ENCODE measurements at regions not wholly inside any gene's neighbourhood (a gene's known extent, or its start where the extent isn't known, plus 50 kb on each side); places are given as distances from the start of the nearest gene placed in this dataset.
A peak's percentile ranks its signal among the peaks of the same experiment; 100 is the strongest.

DNA sequence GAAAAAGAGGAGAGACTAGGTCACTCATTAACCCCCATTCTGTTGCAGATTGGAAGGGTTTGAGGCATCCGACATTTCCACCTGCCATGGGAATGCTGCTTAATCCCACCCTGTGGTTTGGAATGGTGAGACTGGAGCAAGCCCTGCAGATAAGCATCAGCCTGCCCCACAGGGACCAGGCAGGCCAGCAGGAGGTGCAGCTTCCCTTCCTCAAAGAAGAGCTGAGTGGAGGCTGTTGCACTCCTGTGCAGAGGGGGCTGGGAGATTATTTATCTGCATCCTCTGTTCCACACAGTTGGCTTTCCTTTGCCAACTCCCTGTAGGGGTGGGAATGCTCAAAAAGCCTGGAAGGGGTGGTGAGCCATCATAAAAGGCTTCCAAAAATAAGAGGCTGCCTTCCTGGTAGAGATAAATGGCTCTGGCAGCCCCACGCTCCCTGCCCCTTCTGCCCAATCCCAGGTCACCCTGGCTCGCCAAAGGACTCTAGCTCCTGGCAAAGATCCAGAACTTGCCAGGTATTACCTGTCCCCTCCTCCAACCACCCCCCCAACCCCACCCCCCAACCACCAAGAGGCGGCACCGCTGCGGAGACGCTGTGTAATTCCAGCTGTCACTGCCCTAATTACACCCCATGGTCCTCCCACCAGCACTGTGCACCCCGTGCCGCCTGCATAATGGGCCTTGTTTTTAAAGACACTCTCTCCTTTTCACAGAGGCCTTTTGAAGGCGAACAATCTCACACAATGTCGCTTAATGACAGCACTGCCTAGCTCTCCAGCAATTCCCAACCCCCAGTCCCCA is 83.0 kb upstream of the ZC3H12A start:
- DNase-seq (ENCODE audit: low spot score): no peak

DNA sequence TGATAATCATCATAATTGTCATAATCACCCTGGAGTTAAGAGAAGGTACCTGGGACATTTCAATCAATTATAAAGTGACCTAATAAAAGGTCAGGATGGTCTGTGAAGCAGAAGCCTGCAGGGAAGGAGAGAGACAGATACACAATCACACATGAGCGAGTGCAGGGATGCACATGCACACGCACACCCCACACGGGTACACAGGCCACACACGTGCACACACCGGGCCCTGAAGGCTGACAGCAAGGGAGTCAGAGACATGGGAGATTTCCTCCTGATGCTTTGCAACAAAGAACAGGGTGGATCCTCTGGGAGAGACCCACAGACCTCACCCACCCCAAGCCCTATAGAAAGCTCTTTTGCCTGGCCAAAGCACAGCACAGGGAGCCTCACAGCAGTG is 82.3 kb upstream of the ZC3H12A start:
- no peak for DNase-seq (ENCODE audit: low spot score)

DNA sequence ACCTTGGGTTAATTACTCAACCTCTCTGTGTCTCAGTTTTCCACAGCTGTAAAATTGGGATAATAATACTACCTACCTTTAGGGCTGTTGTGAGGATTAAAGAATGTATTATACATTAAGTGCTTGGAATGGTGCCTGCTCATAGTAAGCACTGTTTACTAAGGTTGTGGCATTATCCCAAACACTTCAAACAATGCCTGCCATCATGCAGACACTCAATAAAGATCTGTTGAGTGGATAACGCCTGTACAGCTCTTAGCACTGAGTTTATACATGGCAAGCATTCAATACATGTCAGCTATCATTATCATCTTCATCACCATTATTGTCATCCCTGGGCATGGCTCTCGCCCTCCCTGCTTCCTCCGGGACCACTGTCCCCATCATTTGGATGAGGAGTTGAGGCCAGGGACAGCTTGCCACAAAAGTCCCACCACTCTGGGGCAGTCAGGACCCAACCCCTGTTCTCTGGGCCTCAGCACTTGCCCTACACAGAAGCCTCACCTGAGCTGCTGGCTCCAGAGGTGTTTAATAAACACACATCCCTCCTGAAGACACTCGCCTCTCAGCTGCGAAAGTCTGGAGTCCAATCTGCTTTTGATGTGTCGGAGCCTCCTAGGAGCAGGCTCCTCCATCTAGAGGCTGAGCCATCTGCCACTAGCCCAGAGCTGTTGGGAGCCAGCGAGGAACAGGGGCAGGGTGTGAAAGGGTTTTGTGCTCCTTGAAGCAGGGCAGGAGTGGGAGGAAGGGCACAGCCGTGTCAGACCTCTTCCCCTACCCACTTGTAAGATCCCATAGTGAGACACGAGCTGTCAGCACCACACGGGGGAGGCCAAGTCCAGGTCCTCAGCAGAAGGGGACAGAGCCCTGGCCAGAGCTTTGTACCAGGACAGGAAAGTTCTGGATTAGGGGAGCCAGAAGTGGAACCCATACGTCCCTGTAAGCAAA is 80.9 kb upstream of the ZC3H12A start:
- no peak for DNase-seq (ENCODE audit: low spot score)

DNA sequence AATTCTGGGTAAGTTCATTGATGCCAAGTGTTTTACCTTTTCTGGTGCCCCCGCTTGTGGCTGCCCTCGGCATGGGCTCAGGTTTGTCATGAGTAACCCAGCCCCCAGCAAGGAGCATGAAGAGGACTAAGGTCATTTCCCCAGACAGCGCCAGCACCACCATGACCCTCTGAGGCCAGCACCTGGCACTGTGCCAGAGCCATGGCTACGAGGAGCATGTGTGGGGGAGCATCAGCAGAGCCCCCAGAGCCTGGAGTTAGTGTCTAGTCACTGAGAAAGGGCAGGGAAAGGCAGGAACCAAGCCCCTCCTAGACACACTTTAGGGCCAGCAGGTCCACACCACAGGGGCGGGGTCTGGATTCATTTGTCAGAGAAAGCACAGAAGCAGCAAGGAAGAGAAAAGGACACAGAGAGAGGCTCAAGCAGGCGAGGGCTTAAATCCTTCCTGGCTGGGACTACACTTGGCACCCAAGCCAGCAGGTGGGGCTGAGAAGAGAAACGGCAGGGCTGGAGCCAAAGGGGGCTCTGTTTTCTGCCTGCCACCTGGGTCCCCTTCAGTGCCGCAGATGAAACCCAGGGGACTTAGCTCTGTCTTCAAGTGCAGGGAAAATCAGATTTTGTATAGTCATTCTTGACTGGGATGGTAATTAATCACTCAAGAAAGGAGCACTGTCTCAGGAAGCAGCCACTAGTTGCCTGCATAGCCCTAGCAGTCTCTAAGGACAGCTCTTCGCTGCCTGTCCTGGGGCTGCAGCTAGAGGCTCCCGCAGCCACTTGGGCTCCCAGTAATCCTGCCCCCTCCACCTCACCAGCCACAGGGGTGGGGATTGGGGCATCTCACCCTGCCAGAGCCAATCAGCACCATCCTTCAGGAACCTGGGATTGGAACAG is 79.6 kb upstream of the ZC3H12A start:
- DNase-seq (ENCODE audit: low spot score): no peak

DNA sequence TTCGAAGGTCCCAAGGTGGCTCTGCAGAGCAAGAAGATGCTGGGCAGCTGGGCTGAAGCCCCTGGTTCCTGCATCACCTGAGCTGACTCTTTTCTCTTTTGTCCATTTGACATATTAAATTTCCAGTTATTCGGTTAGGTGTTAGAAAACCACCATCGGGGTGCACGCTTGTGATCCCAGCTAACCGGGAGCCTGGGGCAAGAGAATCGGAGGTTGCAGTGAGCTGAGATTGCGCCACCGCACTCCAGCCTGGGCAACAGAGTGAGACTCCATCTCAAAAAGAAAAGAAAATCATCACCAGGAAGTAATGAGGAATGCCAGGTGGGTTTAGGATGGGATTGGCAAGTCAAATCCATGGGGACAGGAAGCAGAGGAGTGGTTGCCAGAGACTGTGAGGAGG is 76.3 kb upstream of the ZC3H12A start:
- no peak for DNase-seq (ENCODE audit: low spot score)

DNA sequence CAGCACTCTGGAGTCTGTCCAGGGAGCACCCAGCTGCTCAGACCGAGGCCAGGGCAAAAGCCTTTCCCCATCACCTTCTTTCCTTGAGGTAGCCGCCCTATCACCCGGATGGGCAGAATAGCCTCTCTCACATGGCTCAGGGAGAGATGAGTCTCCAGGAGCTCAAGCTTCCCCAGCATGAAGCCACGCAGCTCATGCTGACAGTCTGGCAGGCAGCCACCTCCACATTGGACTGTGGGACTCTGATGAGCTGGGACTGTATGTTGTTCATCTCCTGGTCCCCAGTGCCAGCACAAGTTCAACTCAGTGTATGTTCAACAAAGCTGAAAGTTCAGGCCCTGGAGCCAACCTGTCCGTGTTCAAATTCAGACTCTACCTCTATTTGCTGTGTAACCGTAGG is 75.2 kb upstream of the ZC3H12A start:
- no peak for DNase-seq (ENCODE audit: low spot score)

DNA sequence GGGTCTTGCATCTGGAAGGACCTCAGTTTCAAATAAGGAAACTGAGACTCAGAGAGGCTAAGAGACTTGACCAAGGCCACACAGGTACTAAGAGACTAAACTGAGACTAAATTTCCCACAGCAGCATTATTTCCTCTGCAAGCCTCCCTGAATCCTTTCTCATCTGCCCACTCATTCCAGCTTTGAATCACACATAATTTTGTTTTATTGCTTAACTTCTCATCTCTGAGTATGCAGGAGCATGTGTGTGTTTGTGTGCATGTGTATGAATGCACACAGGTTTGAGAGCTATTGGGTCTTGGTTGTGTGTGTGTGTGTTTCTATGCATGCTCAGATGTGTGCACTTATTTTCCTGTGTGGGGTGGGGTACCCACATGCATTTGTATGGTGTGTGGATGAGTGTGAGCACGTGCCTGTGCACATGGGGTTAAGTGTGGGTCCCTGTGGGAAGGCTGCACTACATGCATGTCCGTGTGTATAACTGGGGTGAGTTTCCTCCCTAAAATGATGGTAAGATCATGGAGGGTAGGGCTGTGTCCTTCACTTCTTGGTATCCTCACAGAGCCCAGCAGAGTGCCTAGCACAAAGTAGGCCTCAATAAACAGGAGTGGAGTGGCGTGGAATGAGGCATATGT is 74.4 kb upstream of the ZC3H12A start:
- no peak for DNase-seq (ENCODE audit: low spot score)

DNA sequence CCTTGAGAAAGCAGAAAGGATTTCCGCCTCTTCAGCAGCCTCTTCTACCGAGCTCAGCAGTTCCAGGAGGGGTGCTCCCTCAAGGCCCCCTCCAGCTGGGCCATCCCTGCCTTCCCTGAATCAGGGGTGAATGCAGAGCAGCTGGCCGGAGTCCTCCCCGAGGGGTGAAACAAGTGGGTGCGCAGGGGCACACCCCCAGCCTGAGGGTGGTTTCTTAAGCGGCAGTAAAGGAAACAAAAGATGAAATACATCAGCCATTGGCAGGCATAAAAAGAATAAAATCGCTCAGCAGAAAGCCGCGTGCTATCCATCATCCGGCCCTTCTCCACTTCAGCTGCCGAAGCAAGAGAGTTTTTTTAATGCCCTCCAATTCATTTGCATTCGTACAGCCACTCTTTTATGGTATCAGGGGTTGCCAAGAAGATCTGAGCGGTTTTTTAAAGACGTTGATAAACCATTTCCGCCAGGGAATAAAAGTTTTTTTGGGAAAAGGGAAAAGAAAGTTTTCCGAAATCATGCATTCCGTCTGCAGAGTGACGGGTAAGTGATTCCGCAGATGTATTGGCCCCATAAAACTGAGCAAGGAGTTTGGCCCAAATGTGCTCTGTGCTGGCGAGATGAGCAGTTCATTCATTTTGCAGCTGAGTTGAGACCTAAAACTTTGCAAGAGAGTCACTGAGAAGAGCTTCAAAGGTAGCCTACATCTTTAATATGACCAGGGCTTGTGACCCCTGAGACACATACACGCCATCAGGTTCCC is 73.7 kb upstream of the ZC3H12A start:
- no peak for DNase-seq (ENCODE audit: low spot score)

DNA sequence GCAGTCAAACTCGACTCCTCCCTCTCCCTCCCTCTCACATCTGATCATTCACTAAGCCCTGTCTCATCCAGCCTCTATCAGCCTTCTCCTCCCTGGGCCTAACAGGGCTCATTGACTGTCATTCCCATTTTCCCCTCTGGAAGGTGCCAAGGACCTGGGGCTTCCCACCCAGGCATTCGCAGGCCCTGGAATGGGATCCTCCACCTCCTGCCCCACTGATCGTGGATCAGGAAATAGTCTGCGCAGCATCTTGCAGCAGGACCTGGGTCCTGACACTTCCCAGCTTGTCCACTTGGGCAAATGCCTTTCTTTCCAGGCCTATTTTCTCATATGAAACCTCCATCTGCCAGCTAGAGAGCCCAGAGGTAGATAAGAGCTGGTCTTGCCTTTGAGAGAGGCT is 71.2 kb upstream of the ZC3H12A start:
- no peak for DNase-seq (ENCODE audit: low spot score)

DNA sequence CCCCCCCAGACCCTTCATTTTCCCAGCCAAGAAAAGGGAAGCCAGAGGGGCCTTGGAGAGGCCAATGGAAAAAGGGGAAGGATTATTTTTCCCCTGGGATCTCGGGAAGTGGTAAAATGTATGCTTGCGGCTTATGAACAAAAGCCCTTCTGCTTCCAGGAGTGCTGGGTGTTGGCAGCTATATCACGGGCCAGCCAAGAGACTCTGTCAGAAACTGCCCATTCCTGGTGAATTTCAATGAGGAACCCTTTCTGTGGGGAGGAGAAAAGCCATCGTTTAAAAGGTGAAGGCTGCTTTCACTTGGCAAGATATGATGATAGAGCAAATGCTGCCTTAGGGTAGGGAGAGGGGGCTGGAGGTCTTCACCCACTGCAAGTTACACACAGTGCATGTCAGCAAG is 69.7 kb upstream of the ZC3H12A start:
- no peak for DNase-seq (ENCODE audit: low spot score)

DNA sequence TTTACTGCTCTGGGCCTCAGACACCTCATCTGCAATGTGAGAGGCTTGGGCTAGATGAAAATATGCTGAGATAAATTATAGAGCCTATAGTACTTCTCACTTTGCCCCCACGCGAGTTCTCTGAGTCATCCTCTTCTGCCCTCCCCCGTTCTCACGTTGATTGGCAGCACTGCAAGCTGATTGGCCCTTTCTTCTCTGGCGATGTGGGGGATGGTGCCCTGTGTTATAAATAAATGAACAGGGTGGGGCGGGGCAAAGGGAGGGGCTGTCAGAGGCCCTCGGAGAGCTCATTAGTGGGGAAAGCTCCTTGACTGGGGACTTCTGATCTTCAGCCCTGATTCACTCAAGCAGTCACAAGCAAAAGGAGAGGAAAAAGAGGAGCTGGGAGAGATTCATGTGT is 64.3 kb upstream of the ZC3H12A start:
- no peak for DNase-seq (ENCODE audit: low spot score)

DNA sequence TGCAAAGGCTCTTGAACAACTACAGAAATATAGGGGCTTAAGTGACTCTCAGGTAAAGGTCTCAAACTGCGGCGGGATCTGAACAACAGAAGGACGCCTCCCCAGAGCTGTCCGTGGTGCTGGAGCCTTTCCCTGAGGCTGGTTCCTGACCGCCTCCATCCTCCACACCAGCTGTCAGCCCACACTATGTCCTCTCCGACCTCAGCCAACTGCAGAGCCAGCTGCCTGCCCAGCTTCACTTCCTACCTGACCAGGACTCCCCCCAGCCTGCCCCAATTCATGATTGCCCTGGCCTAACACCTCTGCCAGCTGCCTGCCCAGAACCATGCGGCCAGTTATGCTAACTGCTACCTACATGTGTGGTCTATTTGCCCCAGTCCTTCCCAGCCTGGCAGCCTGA is 63.6 kb upstream of the ZC3H12A start:
- DNase-seq (ENCODE audit: low spot score): peak; percentile 36

DNA sequence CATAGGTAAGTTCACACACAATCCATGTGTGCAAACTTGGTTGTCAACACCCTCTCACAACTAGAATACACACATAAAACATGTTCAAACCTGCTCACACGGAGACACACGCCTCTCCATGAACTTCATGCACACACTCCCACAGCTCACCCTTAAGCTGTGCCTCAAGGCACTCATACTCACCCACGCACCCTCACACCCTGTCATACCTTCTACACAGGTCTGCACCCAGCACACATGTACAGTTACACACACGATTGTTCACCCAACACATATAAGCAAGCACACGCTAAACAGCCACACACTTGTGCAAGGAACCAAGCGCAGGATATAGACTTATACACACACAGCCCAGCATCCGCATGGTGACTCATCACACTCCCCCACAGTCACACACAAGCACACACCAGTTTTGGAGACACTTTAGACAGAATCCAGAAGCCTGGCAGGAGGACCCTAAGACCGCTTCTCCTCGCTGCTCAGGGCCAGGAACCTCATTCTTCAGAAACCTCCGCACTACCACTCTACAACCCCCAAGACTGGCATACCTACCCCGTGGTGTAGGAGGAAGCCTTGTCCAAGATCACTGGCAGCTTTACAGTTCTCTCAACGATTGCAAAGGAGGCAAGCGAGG is 58.7 kb upstream of the ZC3H12A start:
- DNase-seq (ENCODE audit: low spot score): no peak

DNA sequence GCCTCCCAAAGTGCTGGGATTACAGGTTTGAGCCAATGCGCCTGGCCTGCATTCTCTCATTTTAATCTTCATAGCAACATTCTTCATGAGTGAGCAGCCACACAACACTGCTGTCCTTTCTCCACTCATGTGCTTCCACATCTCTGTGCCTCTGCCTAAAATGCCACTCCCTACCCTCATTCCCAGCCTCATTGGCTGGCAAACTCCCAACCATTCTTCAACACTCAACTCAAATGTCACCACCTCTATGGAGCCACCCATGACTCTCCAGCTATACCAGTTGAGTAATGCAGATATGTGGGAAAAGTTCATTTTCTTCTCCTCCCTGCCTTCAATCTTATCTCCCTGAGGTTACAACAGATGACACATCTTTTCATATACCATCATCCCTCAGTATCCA is 53.9 kb upstream of the ZC3H12A start:
- DNase-seq (ENCODE audit: low spot score): no peak

DNA sequence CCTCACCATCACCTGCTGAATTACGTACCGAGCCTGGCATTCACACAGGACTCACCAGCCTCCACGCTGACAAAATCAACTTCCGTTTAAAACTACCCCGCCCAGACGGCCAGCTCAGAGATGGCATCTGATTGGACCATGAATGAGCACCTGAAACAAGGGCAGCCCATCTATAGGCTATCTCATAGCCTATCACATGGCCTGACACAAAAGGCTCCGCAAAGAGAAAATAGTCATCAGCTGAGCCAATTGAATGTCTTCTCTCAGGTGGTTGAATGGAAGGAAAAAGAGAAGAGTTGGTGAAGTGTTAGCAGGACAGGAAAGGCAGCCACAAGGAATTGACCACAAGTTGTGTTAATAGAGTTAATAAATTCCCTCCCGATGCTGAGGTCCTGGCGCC is 50.6 kb upstream of the ZC3H12A start:
- DNase-seq (ENCODE audit: low spot score): no peak

DNA sequence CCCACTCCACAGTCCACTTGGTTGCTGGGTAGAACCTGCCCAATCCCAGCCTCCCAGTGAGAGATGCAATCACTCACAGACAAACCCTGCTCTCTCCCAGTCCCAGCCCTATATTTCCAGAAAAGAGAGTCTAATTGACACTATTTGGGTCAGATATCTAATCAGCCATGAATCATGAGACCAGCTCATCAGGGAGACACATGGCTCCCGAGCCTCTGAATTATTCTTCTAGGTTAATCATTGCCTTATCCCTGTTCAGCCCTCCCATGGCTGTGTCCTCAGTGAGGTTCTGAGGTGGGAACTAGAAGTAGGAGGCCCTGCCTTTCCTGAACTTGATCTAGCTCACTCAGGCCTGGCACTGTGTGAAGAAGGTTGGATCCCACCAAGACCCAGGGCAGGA is 49.9 kb upstream of the ZC3H12A start:
- no peak for DNase-seq (ENCODE audit: low spot score)
